SK-N-SH treated with all-trans-retinoic acid at 6 μM for 48 hours (cell line): ENCODE measurements at regions not wholly inside any gene's neighbourhood (a gene's known extent, or its start where the extent isn't known, plus 50 kb on each side); places are given as distances from the start of the nearest gene placed in this dataset.

Source experiments
- ARNTL ChIP-seq: fragments of 450-650 bp; formaldehyde crosslinking; IDR thresholded peaks from 2 replicates; pipeline ENCODE4 v1.5.0; 2020; ENCODE audit warnings: low read depth, mild to moderate bottlenecking, moderate library complexity, borderline replicate concordance
- CREB5 ChIP-seq: fragments of 250-450 bp; sonication (Bioruptor Pico); IDR thresholded peaks from 2 replicates; pipeline ENCODE4 v1.5.1; 2020; ENCODE audit warnings: low read depth, mild to moderate bottlenecking, moderate library complexity
- CSRNP3 ChIP-seq: fragments of 250-450 bp; sonication (Bioruptor Pico); IDR thresholded peaks from 2 replicates; pipeline ENCODE4 v1.5.1; 2021; ENCODE audit warnings: mild to moderate bottlenecking, moderate library complexity
- ISL1 ChIP-seq: fragments of 250-450 bp; sonication (Bioruptor Pico); IDR thresholded peaks from 2 replicates; pipeline ENCODE4 v2.1.2; 2022; ENCODE audit warnings: mild to moderate bottlenecking, moderate library complexity
- PATZ1 ChIP-seq: fragments of 250-450 bp; sonication (Bioruptor Pico); IDR thresholded peaks from 2 replicates; pipeline ENCODE4 v1.8.0; 2020; ENCODE audit warnings: mild to moderate bottlenecking, moderate library complexity, borderline replicate concordance
- RARB ChIP-seq: fragments of 250-450 bp; sonication (Bioruptor Pico); IDR thresholded peaks from 2 replicates; pipeline ENCODE4 v1.8.0; 2021; ENCODE audit warnings: mild to moderate bottlenecking, moderate library complexity
- TCF4 ChIP-seq: fragments of 250-450 bp; sonication (Bioruptor Pico); IDR thresholded peaks from 2 replicates; pipeline ENCODE4 v1.8.0; 2021; ENCODE audit warnings: mild to moderate bottlenecking, moderate library complexity, borderline replicate concordance
- TOX ChIP-seq: fragments of 250-450 bp; sonication (Bioruptor Pico); IDR thresholded peaks from 2 replicates; pipeline ENCODE4 v1.8.0; 2021; ENCODE audit warnings: mild to moderate bottlenecking, moderate library complexity, borderline replicate concordance
- ZC3H10 ChIP-seq: fragments of 250-450 bp; sonication (Bioruptor Pico); IDR thresholded peaks from 2 replicates; pipeline ENCODE4 v1.5.1; 2021; ENCODE audit warnings: mild to moderate bottlenecking, moderate library complexity
- ZFP3 ChIP-seq: fragments of 250-450 bp; sonication (Bioruptor Pico); IDR thresholded peaks from 2 replicates; pipeline ENCODE4 v1.5.0; 2020; ENCODE audit warnings: mild to moderate bottlenecking, moderate library complexity
- ZFP30 ChIP-seq: fragments of 450-650 bp; formaldehyde crosslinking; IDR thresholded peaks from 2 replicates; pipeline ENCODE4 v1.5.0; 2022; ENCODE audit warnings: mild to moderate bottlenecking, moderate library complexity

GRCh38 chr18:67200665-67201064 is 315.9 kb downstream of the DSEL start:
- TF ChIP-seq ARNTL (CRISPR knock-in tag), result no peak
- no peak for TF ChIP-seq RARB (CRISPR knock-in tag)
- no peak for TF ChIP-seq ISL1
- no peak for TF ChIP-seq PATZ1 (CRISPR knock-in tag)
- no peak for TF ChIP-seq CSRNP3 (CRISPR knock-in tag)
- TF ChIP-seq ZFP30 (CRISPR knock-in tag), result no peak
- no peak for TF ChIP-seq CREB5 (CRISPR knock-in tag)
- TF ChIP-seq TCF4, result no peak
- TF ChIP-seq ZFP3, result no peak
- no peak for TF ChIP-seq TOX (CRISPR knock-in tag)
- no peak for TF ChIP-seq ZC3H10 (CRISPR knock-in tag)
